Endothelial cell (in vitro differentiated cells): ENCODE measurements at regions not wholly inside any gene's neighbourhood (a gene's known extent, or its start where the extent isn't known, plus 50 kb on each side); places are given as distances from the start of the nearest gene placed in this dataset.

Experiments used
- DNase-seq: peaks from one replicate; pipeline ENCODE4 v3.0.0; 2021; ENCODE audit warnings: low spot score
- H3K27ac Mint-ChIP-seq: one replicate; pipeline ENCODE4 v1.8.0; 2021; ENCODE audit warnings: mixed read lengths, inconsistent platforms; ENCODE audit not compliant: unreplicated experiment
- H3K27me3 Mint-ChIP-seq: one replicate; pipeline ENCODE4 v1.8.0; 2021; ENCODE audit warnings: mild to moderate bottlenecking, moderate library complexity, mixed read lengths, inconsistent platforms; ENCODE audit not compliant: unreplicated experiment
- H3K36me3 Mint-ChIP-seq: one replicate; pipeline ENCODE4 v1.8.0; 2021; ENCODE audit warnings: mild to moderate bottlenecking, low read depth, mixed read lengths, inconsistent platforms; ENCODE audit not compliant: unreplicated experiment
- H3K4me1 Mint-ChIP-seq: one replicate; pipeline ENCODE4 v1.8.0; 2021; ENCODE audit warnings: mild to moderate bottlenecking, mixed read lengths, inconsistent platforms; ENCODE audit not compliant: unreplicated experiment
- H3K4me3 Mint-ChIP-seq: one replicate; pipeline ENCODE4 v1.8.0; 2021; ENCODE audit warnings: mild to moderate bottlenecking, mixed read lengths, inconsistent platforms; ENCODE audit not compliant: unreplicated experiment
- H3K9me3 Mint-ChIP-seq: one replicate; pipeline ENCODE4 v1.8.0; 2021; ENCODE audit warnings: mixed read lengths, inconsistent platforms; ENCODE audit not compliant: unreplicated experiment
- CTCF ChIP-seq: fragments of 200-600 bp; sonication (generic); IDR thresholded peaks from one replicate; pipeline ENCODE4 v1.5.0; 2021; ENCODE audit warnings: antibody characterized with exemption; ENCODE audit not compliant: unreplicated experiment

- Mint-ChIP-seq H3K4me3 (no peak overlapping the region), H3K9me3 (no peaks in the 10 kb centered on the region), H3K27ac (peak overlapping the region; percentile 25), H3K27me3 (peaks cover 7% of the 10 kb centered on the region), H3K4me1 (peaks cover 57% of the 10 kb centered on the region), H3K36me3 (peaks cover 34% of the 10 kb centered on the region)
- no peak for TF ChIP-seq CTCF
- no peak for DNase-seq
Measured at GRCh38 chr3:124243177-124243859, 251.4 kb upstream of the ROPN1 start.

DNA sequence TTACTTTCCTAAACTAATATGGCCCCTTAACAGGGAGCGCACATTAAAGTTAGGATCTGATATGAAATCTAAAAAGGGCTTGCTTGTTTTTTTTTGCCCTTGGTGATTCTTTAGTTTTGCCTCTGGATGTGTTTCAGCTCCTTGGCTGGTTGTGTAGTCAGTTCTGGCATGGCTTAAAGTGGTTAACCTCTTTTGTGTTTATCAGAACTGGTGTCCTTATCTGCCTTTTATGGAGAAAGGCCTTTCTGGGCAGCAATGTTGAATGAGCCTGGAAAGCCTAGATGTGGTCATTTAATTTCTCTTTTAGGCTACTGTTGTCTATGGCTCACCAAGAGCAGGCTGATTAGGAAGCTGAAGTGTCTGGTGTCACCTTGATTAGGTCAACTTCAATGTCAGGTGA, 254.5 kb upstream of the ROPN1 start:
- TF ChIP-seq CTCF = no peak
- H3K4me3 Mint-ChIP-seq = no peak overlapping the region
- no peak for DNase-seq
- H3K36me3 Mint-ChIP-seq = peaks cover 21% of the 10 kb centered on the region
- peaks cover 71% of the 10 kb centered on the region for H3K4me1 Mint-ChIP-seq
- H3K9me3 Mint-ChIP-seq = no peaks in the 10 kb centered on the region
- peaks cover 11% of the 10 kb centered on the region for H3K27me3 Mint-ChIP-seq
- H3K27ac Mint-ChIP-seq = no peak overlapping the region

GRCh38 chr3:124246949-124247348, 255.0 kb upstream of the ROPN1 start:
- Mint-ChIP-seq H3K4me1 (peaks cover 70% of the 10 kb centered on the region), H3K9me3 (no peaks in the 10 kb centered on the region), H3K27ac (no peak overlapping the region), H3K36me3 (peaks cover 16% of the 10 kb centered on the region), H3K27me3 (peaks cover 8% of the 10 kb centered on the region), H3K4me3 (no peak overlapping the region)
- DNase-seq = no peak
- peak; percentile 20 for TF ChIP-seq CTCF

GRCh38 chr3:124248471-124249028, 256.6 kb upstream of the ROPN1 start:
- H3K4me1 Mint-ChIP-seq = peaks cover 63% of the 10 kb centered on the region
- H3K27ac Mint-ChIP-seq = peak overlapping the region; percentile 92
- H3K4me3 Mint-ChIP-seq = peak overlapping the region; percentile 28
- H3K36me3 Mint-ChIP-seq = peaks cover 9% of the 10 kb centered on the region
- no peak for DNase-seq
- no peak for TF ChIP-seq CTCF
- peaks cover 8% of the 10 kb centered on the region for H3K27me3 Mint-ChIP-seq
- H3K9me3 Mint-ChIP-seq = no peaks in the 10 kb centered on the region

GRCh38 chr3:124249038-124249437, 257.1 kb upstream of the ROPN1 start:
- Mint-ChIP-seq H3K27ac (peak overlapping the region; percentile 92), H3K4me1 (peaks cover 65% of the 10 kb centered on the region), H3K36me3 (peaks cover 11% of the 10 kb centered on the region), H3K27me3 (peaks cover 10% of the 10 kb centered on the region), H3K4me3 (peak overlapping the region; percentile 28), H3K9me3 (no peaks in the 10 kb centered on the region)
- DNase-seq = no peak
- TF ChIP-seq CTCF = no peak
